Neural cell (in vitro differentiated cells): ENCODE measurements at regions not wholly inside any gene's neighbourhood (a gene's known extent, or its start where the extent isn't known, plus 50 kb on each side); places are given as distances from the start of the nearest gene placed in this dataset.

Experiments used
- H2AFZ ChIP-seq: fragments of 200-600, 300-800 bp; sonication (generic), shearing (Covaris generic); 2 replicates; pipeline ENCODE4 v1.6.0; 2014; ENCODE audit warnings: low read depth, mild to moderate bottlenecking, antibody characterized with exemption, low read length, moderate library complexity
- H3F3A ChIP-seq: fragments of 200-600 bp; shearing (Covaris generic); 2 replicates; pipeline ENCODE4 v1.6.1; 2016; ENCODE audit warnings: mild to moderate bottlenecking, moderate library complexity, mixed read lengths, antibody characterized with exemption, low read length; ENCODE audit not compliant: insufficient read depth, poor library complexity, severe bottlenecking
- H3K27ac ChIP-seq: fragments of 200-600, 300-800 bp; sonication (generic), shearing (Covaris generic); 2 replicates; pipeline ENCODE4 v1.5.1; 2014; ENCODE audit warnings: mild to moderate bottlenecking, low read length, moderate library complexity
- H3K27me3 ChIP-seq: fragments of 300-800, 200-600 bp; sonication (generic), shearing (Covaris generic); 2 replicates; pipeline ENCODE4 v1.6.0; 2014; ENCODE audit warnings: mild to moderate bottlenecking, low read depth, low read length, moderate library complexity; ENCODE audit not compliant: insufficient read depth
- H3K36me3 ChIP-seq: fragments of 300-800, 200-600 bp; sonication (generic), shearing (Covaris generic); 2 replicates; pipeline ENCODE4 v1.5.1; 2014; ENCODE audit warnings: mild to moderate bottlenecking, antibody characterized with exemption, low read length, moderate library complexity; ENCODE audit not compliant: insufficient read depth
- H3K4me2 ChIP-seq: fragments of 300-800, 200-600 bp; sonication (generic), shearing (Covaris generic); 2 replicates; pipeline ENCODE4 v1.6.0; 2014; ENCODE audit warnings: mild to moderate bottlenecking, low read length
- H3K4me3 ChIP-seq: fragments of 300-800, 200-600 bp; sonication (generic), shearing (Covaris generic); 2 replicates; pipeline ENCODE4 v1.5.1; 2014; ENCODE audit warnings: mild to moderate bottlenecking, low read length, moderate library complexity
- H3K79me2 ChIP-seq: fragments of 200-600 bp; shearing (Covaris generic); replicated peaks from 2 replicates; pipeline ENCODE4 v1.6.0; 2014; ENCODE audit warnings: mild to moderate bottlenecking, low read length, moderate library complexity; ENCODE audit not compliant: insufficient read depth
- H3K9ac ChIP-seq: fragments of 300-800, 200-600 bp; sonication (generic), shearing (Covaris generic); 2 replicates; pipeline ENCODE4 v1.6.1; 2016; ENCODE audit warnings: mild to moderate bottlenecking, low read length, mixed read lengths
- H3K9me2 ChIP-seq: fragments of 200-600 bp; shearing (Covaris generic); 2 replicates; pipeline ENCODE4 v1.6.1; 2016; ENCODE audit warnings: mild to moderate bottlenecking, low read length, mixed read lengths; ENCODE audit not compliant: insufficient read depth
- H3K9me3 ChIP-seq: fragments of 200-600, 300-800 bp; sonication (generic), shearing (Covaris generic); 2 replicates; pipeline ENCODE4 v1.6.1; 2016; ENCODE audit warnings: mild to moderate bottlenecking, mixed run types, low read length, moderate library complexity, mixed read lengths
- H4K20me1 ChIP-seq: fragments of 200-600 bp; shearing (Covaris generic); 2 replicates; pipeline ENCODE4 v1.6.1; 2016; ENCODE audit warnings: mild to moderate bottlenecking, mixed run types; ENCODE audit not compliant: insufficient read depth
- CTCF ChIP-seq: fragments of 450-650 bp; IDR thresholded peaks from 2 replicates; pipeline ENCODE4 v1.5.1; 2014; ENCODE audit warnings: antibody characterized with exemption, mild to moderate bottlenecking, moderate library complexity; ENCODE audit not compliant: poor library complexity, severe bottlenecking
- EP300 ChIP-seq: fragments of 450-650 bp; conservative IDR thresholded peaks from 2 replicates; pipeline ENCODE4 v1.6.1; 2014; ENCODE audit warnings: antibody characterized with exemption, mild to moderate bottlenecking, moderate library complexity; ENCODE audit not compliant: poor library complexity, severe bottlenecking
- EZH2 ChIP-seq: fragments of 200-600, 300-800 bp; shearing (Covaris generic), sonication (generic); IDR thresholded peaks from 2 replicates; pipeline ENCODE4 v1.6.1; 2014; ENCODE audit warnings: antibody characterized with exemption, low read length, borderline replicate concordance, mild to moderate bottlenecking; ENCODE audit not compliant: insufficient read depth, poor library complexity, severe bottlenecking
- MXI1 ChIP-seq: fragments of 450-650 bp; conservative IDR thresholded peaks from 2 replicates; pipeline ENCODE4 v1.6.1; 2014; ENCODE audit warnings: antibody characterized with exemption, mild to moderate bottlenecking; ENCODE audit not compliant: poor library complexity, severe bottlenecking
- POLR2AphosphoS5 ChIP-seq: IDR thresholded peaks from 2 replicates; pipeline ENCODE4 v1.6.1; 2012
- RAD21 ChIP-seq: fragments of 450-650 bp; conservative IDR thresholded peaks from 2 replicates; pipeline ENCODE4 v1.6.1; 2014; ENCODE audit warnings: antibody characterized with exemption, mild to moderate bottlenecking, moderate library complexity
- REST ChIP-seq: IDR thresholded peaks from 2 replicates; pipeline ENCODE4 v1.6.1; 2012; ENCODE audit warnings: borderline replicate concordance
- SMC3 ChIP-seq: fragments of 450-650 bp; conservative IDR thresholded peaks from 2 replicates; pipeline ENCODE4 v1.6.1; 2014; ENCODE audit warnings: antibody characterized with exemption, mild to moderate bottlenecking, moderate library complexity; ENCODE audit not compliant: poor library complexity
- TAF1 ChIP-seq: IDR thresholded peaks from 2 replicates; pipeline ENCODE4 v1.6.1; 2012; ENCODE audit warnings: low read depth

DNA sequence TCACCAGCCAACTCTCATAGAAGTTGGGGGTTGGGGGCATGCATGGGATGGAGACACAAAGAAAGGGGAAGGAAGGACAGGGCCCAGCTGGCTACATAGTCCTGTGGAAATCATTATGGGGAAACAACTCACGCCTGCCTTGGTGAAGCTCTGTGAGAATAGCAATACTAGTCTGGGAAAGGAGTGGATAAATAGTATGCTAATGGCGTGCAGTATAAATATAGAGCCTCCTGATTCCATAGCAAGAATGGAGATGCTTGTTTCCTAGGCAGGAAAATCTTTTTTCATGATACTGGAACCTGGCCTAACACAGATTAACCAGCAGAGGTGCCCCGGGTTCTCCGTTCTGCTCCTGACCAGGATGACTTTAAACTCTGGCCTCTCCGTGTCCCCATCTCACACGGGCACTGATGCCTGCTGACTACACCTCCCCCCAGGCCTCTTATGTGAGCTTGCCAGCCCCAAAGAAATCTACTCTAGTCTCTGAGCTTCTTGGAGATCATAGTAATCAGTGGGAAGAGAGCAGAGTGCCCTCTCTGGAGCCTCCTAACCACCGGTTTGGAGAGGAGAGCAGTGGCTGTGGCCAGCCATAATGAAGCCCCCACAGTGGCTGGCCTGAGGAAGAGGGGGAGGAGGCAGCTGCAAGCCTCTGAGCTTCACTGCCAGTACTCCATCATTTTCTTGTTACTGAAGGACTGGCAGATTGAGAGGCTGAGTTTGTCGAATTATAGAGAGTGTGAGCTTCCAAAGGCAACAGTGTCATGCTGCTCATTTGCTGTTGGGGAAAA lies 355.0 kb upstream of the SEMA6D start:
- Histone ChIP-seq H4K20me1 (no peaks in the 10 kb centered on the region), H3K9ac (no peak overlapping the region), H3K36me3 (no peaks in the 10 kb centered on the region), H3K79me2 (peaks cover 5% of the 10 kb centered on the region), H3K9me2 (no peaks in the 10 kb centered on the region), H3F3A (no peaks in the 10 kb centered on the region), H2AFZ (no peak overlapping the region), H3K4me3 (no peak overlapping the region), H3K4me2 (no peak overlapping the region), H3K27me3 (no peaks in the 10 kb centered on the region), H3K27ac (no peak overlapping the region), H3K9me3 (no peaks in the 10 kb centered on the region)
- TF ChIP-seq RAD21 (no peak), EZH2 (no peak), SMC3 (no peak), CTCF (no peak), REST (no peak), TAF1 (no peak), MXI1 (no peak), EP300 (no peak), POLR2AphosphoS5 (no peak)

DNA sequence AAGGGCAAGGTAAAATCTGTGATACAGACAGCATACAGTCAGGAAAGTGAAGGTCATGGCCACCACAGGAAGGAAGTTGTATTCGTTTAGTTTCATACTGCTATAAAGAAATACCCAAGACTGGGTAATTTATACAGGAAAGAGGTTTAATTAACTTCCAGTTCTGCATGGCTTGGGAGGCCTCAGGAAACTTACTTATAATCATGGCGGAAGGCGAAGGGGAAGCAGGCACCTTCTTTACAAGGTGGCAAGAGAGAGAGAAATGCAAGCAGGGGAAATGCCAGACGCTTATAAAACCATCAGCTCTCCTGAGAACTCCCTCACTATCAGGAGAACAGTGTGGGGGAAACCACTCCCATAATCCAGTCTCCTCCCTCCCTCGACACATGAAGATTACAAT lies 353.7 kb upstream of the SEMA6D start:
- Histone ChIP-seq H2AFZ (no peak overlapping the region), H3K79me2 (peaks cover 6% of the 10 kb centered on the region), H3F3A (no peaks in the 10 kb centered on the region), H3K27ac (no peak overlapping the region), H3K4me2 (no peak overlapping the region), H3K4me3 (no peak overlapping the region), H4K20me1 (no peaks in the 10 kb centered on the region), H3K36me3 (no peaks in the 10 kb centered on the region), H3K9ac (no peak overlapping the region), H3K27me3 (no peaks in the 10 kb centered on the region), H3K9me2 (no peaks in the 10 kb centered on the region), H3K9me3 (no peaks in the 10 kb centered on the region)
- TF ChIP-seq REST (no peak), MXI1 (no peak), CTCF (no peak)
